Subcutaneous abdominal adipose tissue (tissue), 5 donors: ENCODE measurements at regions not wholly inside any gene's neighbourhood (a gene's known extent, or its start where the extent isn't known, plus 50 kb on each side); places are given as distances from the start of the nearest gene placed in this dataset.

Experiments
- H3K27ac ChIP-seq: one replicate; pipeline ENCODE4 v1.7.0; 2013; ENCODE audit warnings: low read depth, mild to moderate bottlenecking, inconsistent platforms, low read length, moderate library complexity
- H3K27me3 ChIP-seq, 5 donors: one replicate each; pipeline ENCODE4 v1.7.0; 2013; ENCODE audit warnings: low read length in 5 of 5, inconsistent platforms in 1 of 5; ENCODE audit not compliant: control insufficient read depth in 5 of 5, insufficient read depth in 4 of 5
- H3K36me3 ChIP-seq, 5 donors: one replicate each; pipeline ENCODE4 v1.7.0; 2013; ENCODE audit warnings: low read length in 5 of 5; ENCODE audit not compliant: control insufficient read depth in 5 of 5, insufficient read depth in 5 of 5
- H3K4me1 ChIP-seq, 5 donors: one replicate each; pipeline ENCODE4 v1.7.0; 2013; ENCODE audit warnings: low read length in 5 of 5, mild to moderate bottlenecking in 3 of 5, moderate library complexity in 1 of 5; ENCODE audit not compliant: control insufficient read depth in 5 of 5, insufficient read depth in 5 of 5
- H3K4me3 ChIP-seq, 5 donors: one replicate each; pipeline ENCODE4 v1.7.0; 2013; ENCODE audit warnings: low read length in 5 of 5, low read depth in 1 of 5
- H3K9ac ChIP-seq, 5 donors: one replicate each; pipeline ENCODE4 v1.7.0; 2013; ENCODE audit warnings: low read length in 5 of 5, mild to moderate bottlenecking in 4 of 5, moderate library complexity in 3 of 5
- H3K9me3 ChIP-seq, 5 donors: one replicate each; pipeline ENCODE4 v1.7.0; 2013; ENCODE audit warnings: low read length in 5 of 5; ENCODE audit not compliant: control insufficient read depth in 5 of 5
- donor health status: healthy.
- donor health status: healthy.
- donor health status: healthy.
- donor health status: healthy.
- donor health status: healthy.

DNA sequence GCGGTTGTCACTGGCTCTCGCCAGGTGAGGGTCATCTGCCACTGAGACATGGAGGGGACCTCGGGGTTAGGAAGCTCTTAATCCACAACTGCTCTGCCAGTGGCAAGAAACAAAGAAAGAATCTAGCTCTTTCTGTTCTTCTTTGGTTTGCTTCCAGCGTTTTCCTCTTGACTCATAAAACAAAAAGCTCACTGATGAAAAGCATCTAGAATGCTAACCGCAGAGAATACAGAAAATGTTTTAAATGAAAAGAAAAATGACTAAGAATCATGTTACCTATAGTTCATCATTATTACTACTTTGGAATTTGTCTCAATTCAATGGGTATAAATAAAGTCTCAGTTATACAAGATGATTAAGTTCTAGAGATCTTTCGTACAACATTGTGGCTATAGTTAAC, 274.8 kb upstream of the TENM3 start:
- H3K4me3 ChIP-seq = no peak overlapping the region
- H3K36me3 ChIP-seq = no peaks in the 10 kb centered on the region
- no peaks in the 10 kb centered on the region for H3K4me1 ChIP-seq
- H3K27me3 ChIP-seq = no peaks in the 10 kb centered on the region
- H3K27ac ChIP-seq = no peak overlapping the region
- no peaks in the 10 kb centered on the region for H3K9me3 ChIP-seq
- H3K9ac ChIP-seq = no peak overlapping the region

DNA sequence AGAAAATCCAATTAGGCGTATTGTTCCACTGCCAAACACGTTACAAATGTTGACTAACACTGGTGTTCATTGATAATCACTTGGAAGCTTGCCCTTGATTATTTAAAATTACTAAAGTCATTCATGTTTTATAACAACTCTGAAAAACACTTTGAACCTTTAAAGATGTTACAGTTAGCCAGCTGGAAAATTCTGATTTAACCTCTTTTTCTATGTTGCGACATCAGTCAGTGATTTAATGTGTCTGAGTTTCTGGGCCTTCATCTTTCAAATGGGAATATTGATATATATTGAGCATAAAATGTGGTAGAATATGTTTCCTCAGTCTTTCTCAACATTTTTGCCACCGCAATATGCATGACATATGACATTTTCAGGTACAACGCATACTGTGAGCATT, 274.1 kb upstream of the TENM3 start:
- Histone ChIP-seq H3K36me3 (no peaks in the 10 kb centered on the region), H3K4me3 (no peak overlapping the region), H3K9ac (no peak overlapping the region), H3K27me3 (no peaks in the 10 kb centered on the region), H3K4me1 (no peaks in the 10 kb centered on the region), H3K9me3 (peaks cover 0 to 4% (median 3%) of the 10 kb centered on the region in 5 donors), H3K27ac (no peak overlapping the region)

DNA sequence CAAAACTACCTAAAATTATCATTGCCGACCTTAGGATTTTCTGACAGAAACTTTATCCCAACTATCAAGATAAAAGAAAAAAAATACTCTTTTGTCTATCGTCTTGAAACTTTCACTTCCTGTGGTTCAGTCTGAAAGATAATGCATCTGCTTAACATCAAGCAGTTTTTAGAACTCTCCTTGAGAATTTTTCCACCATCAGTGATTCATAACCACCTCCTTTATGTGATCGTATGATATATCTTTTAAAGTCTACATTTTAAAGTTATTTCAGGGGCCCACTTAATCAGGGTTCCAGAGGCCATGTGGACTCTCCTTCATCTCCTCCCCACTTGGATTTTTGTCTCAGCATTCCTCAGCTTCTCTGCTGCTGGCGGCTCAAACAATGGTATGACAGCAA, 272.8 kb upstream of the TENM3 start:
- H3K4me3 ChIP-seq = no peak overlapping the region
- H3K27ac ChIP-seq = no peak overlapping the region
- H3K27me3 ChIP-seq = no peaks in the 10 kb centered on the region
- no peak overlapping the region for H3K9ac ChIP-seq
- no peaks in the 10 kb centered on the region for H3K36me3 ChIP-seq
- H3K4me1 ChIP-seq = no peaks in the 10 kb centered on the region
- peaks cover 0 to 5% (median 4%) of the 10 kb centered on the region in 5 donors for H3K9me3 ChIP-seq

DNA sequence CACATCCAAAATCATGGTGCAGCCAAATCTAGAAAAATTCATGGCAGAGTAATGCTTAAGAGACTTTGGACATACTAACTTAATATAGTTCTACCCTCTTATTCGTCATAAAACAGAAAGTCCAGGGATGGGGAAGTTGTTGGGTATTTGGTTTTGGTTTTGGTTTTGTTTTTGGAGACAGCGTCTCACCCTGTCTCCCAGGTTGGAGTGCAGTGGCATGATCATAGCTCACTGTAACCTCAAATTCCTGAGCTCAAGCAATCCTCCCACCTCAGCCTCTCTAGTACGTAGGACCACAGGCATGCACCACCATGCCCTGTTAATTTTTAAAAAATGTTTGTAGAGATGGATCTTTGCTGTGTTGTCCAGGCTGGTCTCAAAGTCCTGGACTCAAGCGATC, 271.8 kb upstream of the TENM3 start:
- H3K4me3 ChIP-seq = peak overlapping the region in 1 of 5 donors; percentile 26

DNA sequence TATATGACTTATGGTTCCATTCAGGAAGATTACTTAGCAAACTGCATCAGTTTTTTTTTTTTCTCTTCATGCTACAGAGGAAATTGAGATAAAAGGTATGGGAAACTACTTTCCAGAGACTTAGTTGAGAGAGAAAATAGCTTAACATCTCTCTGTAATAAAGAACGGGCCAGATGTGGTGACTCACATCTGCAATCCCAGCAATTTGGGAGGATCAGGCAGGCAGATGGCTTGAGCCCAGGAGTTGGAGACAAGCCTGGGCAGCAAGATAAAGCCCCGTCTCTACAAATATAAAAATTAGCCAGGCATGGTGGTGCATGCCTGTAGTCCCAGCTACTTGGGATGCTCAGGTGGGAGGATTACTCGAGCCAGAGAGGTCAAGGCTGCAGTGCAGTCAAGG, 271.2 kb upstream of the TENM3 start:
- Histone ChIP-seq H3K27me3 (no peaks in the 10 kb centered on the region), H3K36me3 (no peaks in the 10 kb centered on the region), H3K9ac (no peak overlapping the region), H3K4me3 (peak overlapping the region in 1 of 5 donors; percentile 26), H3K4me1 (no peaks in the 10 kb centered on the region), H3K27ac (no peak overlapping the region), H3K9me3 (peaks cover 0 to 5% (median 4%) of the 10 kb centered on the region in 5 donors)

More for the DNA sequence above, 271.8 kb upstream of the TENM3 start:
- H3K27ac ChIP-seq = no peak overlapping the region
- no peak overlapping the region for H3K9ac ChIP-seq
- H3K27me3 ChIP-seq = no peaks in the 10 kb centered on the region
- no peaks in the 10 kb centered on the region for H3K36me3 ChIP-seq
- no peaks in the 10 kb centered on the region for H3K4me1 ChIP-seq
- H3K9me3 ChIP-seq = peaks cover 0 to 5% (median 4%) of the 10 kb centered on the region in 5 donors

DNA sequence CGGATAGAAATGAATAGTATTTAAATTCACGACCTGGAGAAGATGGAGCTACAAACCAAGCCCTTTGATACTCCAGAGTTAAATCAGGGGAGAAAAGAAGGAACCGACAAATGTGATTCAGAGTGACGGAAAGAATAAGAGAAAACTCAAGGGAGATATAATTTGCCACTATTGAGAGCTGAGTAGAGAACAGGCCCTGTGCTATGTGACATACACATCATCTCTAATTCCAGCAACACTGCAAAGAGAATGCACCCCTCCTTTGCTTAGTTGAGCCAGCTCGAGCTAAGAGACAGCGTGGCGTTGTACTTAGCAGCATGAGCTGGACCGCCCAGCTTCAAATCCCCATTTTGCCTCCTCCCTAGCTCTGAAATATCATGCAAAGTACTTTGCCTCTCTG, 266.4 kb upstream of the TENM3 start:
- Histone ChIP-seq H3K4me3 (no peak overlapping the region), H3K27me3 (no peaks in the 10 kb centered on the region), H3K9me3 (peaks cover 0 to 5% (median 4%) of the 10 kb centered on the region in 5 donors), H3K4me1 (no peaks in the 10 kb centered on the region), H3K36me3 (peaks cover 0 to 2% (median 0%) of the 10 kb centered on the region in 5 donors), H3K27ac (no peak overlapping the region), H3K9ac (no peak overlapping the region)

DNA sequence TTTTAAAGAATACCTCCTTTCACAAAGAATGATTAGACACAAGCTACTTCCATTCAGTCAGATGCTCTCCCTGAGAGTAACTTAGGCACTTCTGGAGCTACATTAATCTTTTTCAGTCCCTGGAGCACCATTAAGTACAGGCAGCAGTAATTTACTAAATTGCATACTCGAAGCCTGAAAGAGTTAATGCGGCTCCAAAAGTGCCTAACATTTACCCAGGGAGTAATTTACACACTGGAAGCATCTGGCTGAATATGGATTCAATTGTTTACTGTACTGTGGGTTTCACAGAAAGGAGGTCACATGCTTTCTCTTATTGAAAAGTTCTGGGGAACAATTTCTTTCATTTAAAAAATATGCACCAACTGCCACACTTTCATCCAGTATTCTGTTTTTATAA, 260.8 kb upstream of the TENM3 start:
- no peak overlapping the region for H3K9ac ChIP-seq
- peaks cover 0 to 2% (median 0%) of the 10 kb centered on the region in 5 donors for H3K36me3 ChIP-seq
- H3K4me3 ChIP-seq = no peak overlapping the region
- no peak overlapping the region for H3K27ac ChIP-seq
- H3K27me3 ChIP-seq = no peaks in the 10 kb centered on the region
- no peaks in the 10 kb centered on the region for H3K9me3 ChIP-seq
- no peaks in the 10 kb centered on the region for H3K4me1 ChIP-seq

DNA sequence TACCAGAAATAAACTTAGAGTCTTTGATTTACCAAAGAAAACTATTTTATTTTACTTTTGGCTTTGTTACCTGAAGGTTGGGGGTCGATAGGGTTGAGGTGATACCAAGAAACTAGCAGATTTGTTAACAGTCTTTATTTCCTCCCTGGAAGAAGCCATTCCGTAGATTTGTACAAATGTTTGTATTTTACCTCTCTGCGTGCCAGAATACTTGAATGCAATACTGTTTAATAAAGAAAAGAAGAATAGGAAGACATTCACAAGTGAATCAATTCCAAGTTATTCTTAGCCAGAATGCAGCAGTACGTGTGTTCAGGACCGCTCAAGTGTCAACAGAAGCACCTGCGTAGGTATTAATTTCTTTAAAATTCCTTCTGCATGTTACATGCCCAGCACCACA, 260.3 kb upstream of the TENM3 start:
- Histone ChIP-seq H3K9ac (no peak overlapping the region), H3K4me3 (no peak overlapping the region), H3K9me3 (no peaks in the 10 kb centered on the region), H3K36me3 (peaks cover 0 to 2% (median 0%) of the 10 kb centered on the region in 5 donors), H3K4me1 (no peaks in the 10 kb centered on the region), H3K27me3 (no peaks in the 10 kb centered on the region), H3K27ac (no peak overlapping the region)

DNA sequence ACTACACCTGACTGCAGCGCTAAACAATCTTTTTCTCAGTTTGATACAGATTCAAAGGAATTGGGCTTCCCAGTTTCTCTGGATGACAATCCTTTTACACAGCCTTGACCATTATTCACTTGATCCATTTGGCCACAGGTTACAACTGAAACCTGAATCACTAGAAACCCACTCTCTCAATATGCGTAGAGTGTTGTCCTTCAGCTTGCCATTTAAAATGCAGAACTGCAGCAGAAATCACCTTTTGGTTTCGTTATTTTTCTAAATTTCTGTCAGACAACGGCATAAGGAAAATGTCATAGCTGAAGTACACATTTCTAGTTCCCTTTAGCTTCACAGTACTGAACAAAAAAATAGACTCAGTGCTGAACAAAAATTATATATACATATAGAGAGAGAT, 255.8 kb upstream of the TENM3 start:
- H3K9ac ChIP-seq = no peak overlapping the region
- no peaks in the 10 kb centered on the region for H3K9me3 ChIP-seq
- no peaks in the 10 kb centered on the region for H3K4me1 ChIP-seq
- no peak overlapping the region for H3K4me3 ChIP-seq
- H3K27ac ChIP-seq = no peak overlapping the region
- no peaks in the 10 kb centered on the region for H3K36me3 ChIP-seq
- no peaks in the 10 kb centered on the region for H3K27me3 ChIP-seq

DNA sequence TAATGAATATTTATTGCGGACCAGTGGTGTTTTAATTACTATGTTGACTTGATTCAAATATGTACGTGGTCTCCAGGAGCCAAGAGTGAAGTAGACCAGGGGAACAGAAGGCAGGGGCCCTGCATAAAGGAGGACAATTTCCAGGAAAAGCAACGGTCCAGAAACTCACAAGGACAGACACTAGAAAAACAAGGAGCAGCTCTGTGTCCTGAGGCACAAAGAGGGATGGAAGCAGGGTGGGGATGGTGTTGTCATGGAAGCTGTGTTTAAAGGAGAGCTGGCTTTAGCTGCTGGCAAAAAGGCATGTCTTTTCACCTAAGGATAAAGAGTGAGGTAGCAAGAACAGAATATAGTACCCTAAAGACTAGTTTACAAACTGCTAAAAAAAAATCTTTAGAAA, 254.1 kb upstream of the TENM3 start:
- Histone ChIP-seq H3K9ac (no peak overlapping the region), H3K4me1 (no peaks in the 10 kb centered on the region), H3K4me3 (no peak overlapping the region), H3K9me3 (no peaks in the 10 kb centered on the region), H3K27ac (no peak overlapping the region), H3K36me3 (no peaks in the 10 kb centered on the region), H3K27me3 (no peaks in the 10 kb centered on the region)
